HG03060 (cell line): ENCODE measurements at regions not wholly inside any gene's neighbourhood (a gene's known extent, or its start where the extent isn't known, plus 50 kb on each side); places are given as distances from the start of the nearest gene placed in this dataset.
A peak's percentile ranks its signal among the peaks of the same experiment; 100 is the strongest.

Experiments used
- ATAC-seq: cut with Tn5 transposase; IDR thresholded peaks from one replicate; pipeline ENCODE4 v1.9.1; 2021; ENCODE audit warnings: low read depth, moderate number of reproducible peaks; ENCODE audit not compliant: unreplicated experiment

- ATAC-seq, result no peak
These were observed 318.7 kb downstream of the PCDH18 start for GRCh38 chr4:137213372-137214173.

GRCh38 chr4:137212601-137213000, 319.7 kb downstream of the PCDH18 start:
- no peak for ATAC-seq

GRCh38 chr4:137209240-137209639, 323.1 kb downstream of the PCDH18 start:
- ATAC-seq, result no peak

- ATAC-seq, result no peak
These were observed 325.5 kb downstream of the PCDH18 start for GRCh38 chr4:137206781-137207180.

GRCh38 chr4:137203601-137204000, 328.7 kb downstream of the PCDH18 start:
- ATAC-seq, result no peak

- ATAC-seq, result no peak
These were observed 332.0 kb downstream of the PCDH18 start for GRCh38 chr4:137200322-137200721.

- ATAC-seq, result no peak
These were observed 333.5 kb downstream of the PCDH18 start for GRCh38 chr4:137198791-137199190.

- no peak for ATAC-seq
These were observed 337.6 kb downstream of the PCDH18 start for GRCh38 chr4:137194670-137195069.

- no peak for ATAC-seq
These were observed 338.7 kb downstream of the PCDH18 start for GRCh38 chr4:137193564-137193963.

- ATAC-seq, result no peak
These were observed 350.9 kb downstream of the PCDH18 start for GRCh38 chr4:137181293-137181899.

- no peak for ATAC-seq
These were observed 351.9 kb downstream of the PCDH18 start for GRCh38 chr4:137180349-137180748.

- ATAC-seq, result no peak
These were observed 375.5 kb downstream of the PCDH18 start for GRCh38 chr4:137156807-137157206.

GRCh38 chr4:137156054-137156453, 376.2 kb downstream of the PCDH18 start:
- no peak for ATAC-seq

GRCh38 chr4:137131201-137131600, 401.1 kb downstream of the PCDH18 start:
- no peak for ATAC-seq

- no peak for ATAC-seq
These were observed 402.4 kb downstream of the PCDH18 start for GRCh38 chr4:137129845-137130244.

GRCh38 chr4:137129441-137129840, 402.9 kb downstream of the PCDH18 start:
- ATAC-seq, result no peak

GRCh38 chr4:137125011-137125410, 407.3 kb downstream of the PCDH18 start:
- no peak for ATAC-seq

- ATAC-seq, result peak; percentile 96
These were observed 407.9 kb downstream of the PCDH18 start for GRCh38 chr4:137124278-137124932.

GRCh38 chr4:137122876-137123275, 409.4 kb downstream of the PCDH18 start:
- ATAC-seq, result no peak

GRCh38 chr4:137116144-137116543, 416.1 kb downstream of the PCDH18 start:
- ATAC-seq, result no peak

- ATAC-seq, result no peak
These were observed 425.6 kb downstream of the PCDH18 start for GRCh38 chr4:137106733-137107132.

GRCh38 chr4:137106287-137106686, 426.0 kb downstream of the PCDH18 start:
- ATAC-seq, result no peak
